Esophagus squamous epithelium (tissue), 4 donors: ENCODE measurements at regions not wholly inside any gene's neighbourhood (a gene's known extent, or its start where the extent isn't known, plus 50 kb on each side); places are given as distances from the start of the nearest gene placed in this dataset.

Experiments
- POLR2A ChIP-seq, 4 donors: fragments of 450-650 bp; IDR thresholded peaks; one replicate each; pipeline ENCODE4 v1.6.1; 2017; ENCODE audit warnings: antibody characterized with exemption in 4 of 4, mild to moderate bottlenecking in 4 of 4, moderate library complexity in 3 of 4
- TF ChIP-seq, protein P1 (sequence below), 6 experiments: fragments of 450-650 bp in 4 of 6; fragments of 200-600 bp in 2 of 6; sonication (generic) in 2 of 6; IDR thresholded peaks; one replicate each; pipeline ENCODE4 v1.5.1; 2016 to 2019; ENCODE audit warnings: antibody characterized with exemption in 6 of 6, mild to moderate bottlenecking in 4 of 6, moderate library complexity in 4 of 6

- TF ChIP-seq, protein P1, sequence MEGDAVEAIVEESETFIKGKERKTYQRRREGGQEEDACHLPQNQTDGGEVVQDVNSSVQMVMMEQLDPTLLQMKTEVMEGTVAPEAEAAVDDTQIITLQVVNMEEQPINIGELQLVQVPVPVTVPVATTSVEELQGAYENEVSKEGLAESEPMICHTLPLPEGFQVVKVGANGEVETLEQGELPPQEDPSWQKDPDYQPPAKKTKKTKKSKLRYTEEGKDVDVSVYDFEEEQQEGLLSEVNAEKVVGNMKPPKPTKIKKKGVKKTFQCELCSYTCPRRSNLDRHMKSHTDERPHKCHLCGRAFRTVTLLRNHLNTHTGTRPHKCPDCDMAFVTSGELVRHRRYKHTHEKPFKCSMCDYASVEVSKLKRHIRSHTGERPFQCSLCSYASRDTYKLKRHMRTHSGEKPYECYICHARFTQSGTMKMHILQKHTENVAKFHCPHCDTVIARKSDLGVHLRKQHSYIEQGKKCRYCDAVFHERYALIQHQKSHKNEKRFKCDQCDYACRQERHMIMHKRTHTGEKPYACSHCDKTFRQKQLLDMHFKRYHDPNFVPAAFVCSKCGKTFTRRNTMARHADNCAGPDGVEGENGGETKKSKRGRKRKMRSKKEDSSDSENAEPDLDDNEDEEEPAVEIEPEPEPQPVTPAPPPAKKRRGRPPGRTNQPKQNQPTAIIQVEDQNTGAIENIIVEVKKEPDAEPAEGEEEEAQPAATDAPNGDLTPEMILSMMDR (IDR thresholded peaks at IDR 0.05): no peak
- TF ChIP-seq POLR2A (IDR thresholded peaks at IDR 0.05): no peak
Measured at GRCh38 chr10:105598207-105598606, 957.1 kb downstream of the SORCS3 start.
